CD4-positive, alpha-beta T cell treated with Interleukin-17A for 4 hours (primary cell): ENCODE measurements at regions not wholly inside any gene's neighbourhood (a gene's known extent, or its start where the extent isn't known, plus 50 kb on each side); places are given as distances from the start of the nearest gene placed in this dataset.

ENCODE experiments used
- DNase-seq: peaks from one replicate; pipeline ENCODE4 v3.0.0-alpha.2; 2020; ENCODE audit warnings: mixed read lengths

DNA sequence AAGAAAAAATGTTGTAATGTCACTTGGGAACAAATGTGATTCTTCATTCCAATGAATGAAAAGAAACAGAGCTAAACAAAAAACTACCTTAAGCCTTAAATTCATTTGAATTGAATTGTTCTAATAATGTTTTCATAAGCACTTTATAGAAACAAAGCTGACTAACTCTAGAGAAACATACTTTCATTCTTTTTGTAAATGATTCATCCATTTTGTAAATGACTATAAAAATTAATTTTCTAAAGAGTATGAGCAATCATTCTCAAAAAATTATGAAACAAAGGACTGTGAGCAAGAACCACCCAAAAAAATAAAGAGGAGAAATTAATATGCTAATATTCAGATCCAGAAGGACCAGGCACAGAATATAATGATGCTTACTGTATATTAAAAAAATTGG lies 986.5 kb upstream of the CHORDC1 start:
- no peak for DNase-seq

DNA sequence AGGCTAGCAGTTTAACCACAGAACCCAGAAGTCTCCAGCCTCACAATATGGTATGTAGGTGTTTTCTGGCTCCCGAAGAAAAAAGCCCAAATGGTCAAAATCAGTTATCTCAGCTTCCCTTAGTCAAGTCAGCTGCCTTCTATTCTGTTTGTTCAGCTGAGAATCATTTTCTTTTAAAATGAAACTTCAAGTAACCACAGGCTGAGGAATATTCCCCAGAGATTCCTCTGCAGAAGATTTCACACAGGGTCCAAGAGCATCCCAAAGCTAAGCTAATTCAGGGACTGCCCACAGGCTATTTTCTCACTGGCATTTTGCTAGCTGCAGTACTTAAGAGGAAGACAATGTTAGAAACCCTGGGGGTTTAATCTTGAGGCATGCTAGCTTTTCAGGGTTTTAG lies 977.0 kb upstream of the CHORDC1 start:
- DNase-seq: no peak

DNA sequence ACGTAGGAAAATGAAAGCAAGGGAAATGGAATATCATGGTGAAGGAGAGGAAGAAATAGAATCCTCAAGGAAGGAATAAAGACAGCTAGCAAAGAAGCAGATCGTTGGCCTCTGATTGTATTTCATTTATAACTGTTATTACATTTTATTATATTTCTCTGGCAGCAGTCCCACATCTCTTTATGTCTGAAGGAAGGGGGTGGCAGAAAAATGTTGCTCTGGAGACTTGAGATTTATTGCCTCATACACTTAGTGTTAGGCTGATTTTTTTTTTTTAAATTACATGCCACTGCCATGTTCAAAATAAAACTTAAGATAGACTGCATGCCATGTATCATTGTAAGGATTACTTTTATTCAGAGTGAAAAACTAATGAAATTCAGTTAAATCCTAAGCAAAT lies 971.7 kb upstream of the CHORDC1 start:
- DNase-seq: no peak

DNA sequence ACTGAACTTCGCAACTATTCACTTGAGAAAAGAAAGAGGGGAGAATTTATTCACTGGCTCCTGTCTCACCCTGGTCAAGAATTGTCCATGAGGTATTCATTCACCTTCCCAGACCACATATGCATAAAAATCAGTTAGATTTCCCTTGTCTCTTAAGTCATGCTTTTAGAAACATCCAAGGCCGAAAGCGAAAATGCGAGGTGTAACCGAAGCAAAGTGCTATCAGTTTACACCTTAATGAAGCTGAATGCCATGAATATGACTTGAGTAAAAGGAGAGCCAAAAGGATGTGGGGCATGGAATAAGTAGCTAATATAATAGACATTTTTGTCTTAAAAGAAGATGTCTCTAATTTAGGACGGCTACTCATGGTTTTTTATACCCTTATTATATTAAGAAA lies 965.6 kb upstream of the CHORDC1 start:
- no peak for DNase-seq

DNA sequence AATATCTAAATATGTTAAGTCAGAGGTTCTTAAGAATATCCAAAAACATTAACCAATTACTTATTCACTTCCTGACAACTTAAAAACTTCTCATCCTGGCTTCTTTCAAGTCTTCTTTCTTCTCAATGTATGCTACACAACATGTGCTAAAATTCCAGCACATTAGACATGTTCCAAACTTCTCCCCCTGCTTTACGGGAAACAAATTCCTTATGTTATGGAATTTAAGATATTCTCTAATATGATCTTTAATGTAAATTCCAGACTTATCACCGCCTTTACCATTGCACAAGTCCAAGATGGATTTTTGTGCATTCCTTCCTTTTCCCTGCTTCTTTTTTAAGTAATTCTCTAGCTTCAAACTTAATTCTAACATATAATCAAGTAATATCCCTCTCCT lies 964.5 kb upstream of the CHORDC1 start:
- no peak for DNase-seq

DNA sequence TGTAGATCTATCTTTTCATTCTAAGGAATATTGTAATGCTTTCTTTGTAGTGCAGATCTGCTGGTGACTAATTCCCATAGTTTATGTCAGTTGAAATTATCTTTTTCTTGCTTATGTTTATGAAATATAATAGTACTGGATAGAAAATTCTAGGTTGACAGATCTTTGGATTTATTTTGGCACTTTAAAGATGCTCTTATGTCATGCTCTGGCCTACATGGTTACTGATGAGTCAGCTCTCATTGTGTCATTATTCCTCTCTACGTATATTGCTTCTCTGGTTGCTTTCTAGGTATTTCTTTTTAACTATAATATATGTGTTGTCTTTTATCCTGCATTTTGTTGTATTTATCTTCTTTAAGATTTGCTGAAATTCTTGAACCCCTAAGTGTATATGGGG lies 955.5 kb upstream of the CHORDC1 start:
- no peak for DNase-seq

DNA sequence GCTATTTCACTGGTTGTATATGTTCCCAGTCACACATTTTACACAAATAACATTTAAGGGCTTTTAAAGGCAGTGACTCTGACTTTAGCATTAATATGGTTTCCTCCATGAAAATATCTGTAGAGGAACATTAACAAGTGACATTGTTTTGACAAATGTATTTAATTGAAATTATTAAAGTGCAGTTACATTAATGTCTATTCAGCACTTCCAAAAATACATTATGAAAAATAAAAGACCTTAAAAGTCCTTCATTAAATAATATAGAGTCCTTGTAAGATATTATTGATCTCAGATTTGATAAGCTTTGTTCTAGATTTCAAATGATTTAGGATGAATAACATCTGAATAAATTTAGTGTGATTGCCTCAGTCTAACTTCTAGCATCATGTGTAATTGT lies 951.9 kb upstream of the CHORDC1 start:
- DNase-seq: no peak

DNA sequence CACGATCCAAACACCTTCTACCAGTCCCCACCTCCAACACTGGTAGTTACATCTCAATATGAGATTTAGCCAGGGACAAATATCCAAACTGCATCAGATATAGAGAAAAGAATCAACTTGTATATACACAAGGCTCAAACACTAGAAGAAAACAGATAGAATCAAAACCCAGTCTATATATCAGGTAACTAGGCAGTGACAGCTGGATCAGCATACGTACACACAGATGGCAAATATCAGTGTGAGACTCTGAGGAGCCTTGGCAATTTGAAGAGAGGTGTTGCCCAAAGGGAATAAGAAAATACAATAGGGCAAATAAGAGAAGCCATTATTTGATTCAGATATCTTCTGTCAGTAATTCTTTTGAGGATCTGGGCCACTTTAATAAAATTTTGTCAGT lies 951.3 kb upstream of the CHORDC1 start:
- DNase-seq: no peak

DNA sequence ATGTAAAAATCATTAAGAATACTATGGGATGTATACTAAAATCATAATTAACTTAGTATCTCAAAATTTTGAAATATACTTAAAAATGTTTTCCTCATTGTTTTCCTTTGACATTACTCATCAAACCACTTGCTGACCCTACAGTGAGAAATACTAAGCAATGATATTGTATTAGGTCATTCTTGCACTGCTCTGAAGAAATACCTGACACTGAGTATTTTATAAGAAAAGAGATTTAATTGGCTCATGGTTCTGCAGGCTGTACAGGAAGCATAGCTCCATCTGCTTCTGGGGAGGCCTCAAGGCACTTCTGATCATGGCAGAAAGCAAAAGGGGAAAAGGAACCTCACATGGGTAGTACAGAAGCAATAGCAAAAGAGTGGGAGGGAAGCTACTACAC lies 950.9 kb upstream of the CHORDC1 start:
- no peak for DNase-seq

DNA sequence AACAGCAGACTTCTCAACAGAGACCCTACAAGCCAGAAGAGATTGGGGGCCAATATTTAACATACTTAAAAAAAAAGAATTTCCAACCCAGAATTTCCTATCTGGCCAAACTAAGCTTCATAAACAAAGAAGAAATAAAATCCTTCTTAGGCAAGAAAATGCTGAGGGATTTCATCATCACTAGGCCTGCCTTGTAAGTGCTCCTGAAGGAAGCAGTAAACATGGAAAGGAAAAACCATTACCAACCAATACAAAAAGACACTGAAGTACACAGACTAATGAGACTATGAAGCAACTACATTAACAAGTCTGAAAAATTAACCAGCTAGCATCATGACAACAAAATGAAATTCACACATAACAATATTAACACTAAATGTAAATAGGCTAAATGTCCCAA lies 947.9 kb upstream of the CHORDC1 start:
- DNase-seq: no peak

DNA sequence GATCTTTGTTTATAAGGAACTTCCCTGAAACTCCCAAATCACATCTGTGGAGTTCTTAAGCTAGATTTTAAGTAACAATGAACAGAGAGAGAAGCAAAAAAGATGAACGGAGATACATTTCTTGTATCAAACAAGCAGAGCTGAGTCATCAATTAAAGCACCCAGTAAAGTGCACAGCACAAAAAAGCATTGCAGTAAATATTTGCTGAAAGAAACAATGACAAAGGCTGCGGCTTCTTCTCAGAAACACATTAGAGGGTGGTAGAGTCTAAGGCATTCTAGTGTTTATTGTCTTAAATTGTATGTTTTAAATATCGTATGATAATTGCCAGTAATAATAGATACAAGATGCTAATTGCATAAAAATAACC lies 941.6 kb upstream of the CHORDC1 start:
- DNase-seq: no peak

DNA sequence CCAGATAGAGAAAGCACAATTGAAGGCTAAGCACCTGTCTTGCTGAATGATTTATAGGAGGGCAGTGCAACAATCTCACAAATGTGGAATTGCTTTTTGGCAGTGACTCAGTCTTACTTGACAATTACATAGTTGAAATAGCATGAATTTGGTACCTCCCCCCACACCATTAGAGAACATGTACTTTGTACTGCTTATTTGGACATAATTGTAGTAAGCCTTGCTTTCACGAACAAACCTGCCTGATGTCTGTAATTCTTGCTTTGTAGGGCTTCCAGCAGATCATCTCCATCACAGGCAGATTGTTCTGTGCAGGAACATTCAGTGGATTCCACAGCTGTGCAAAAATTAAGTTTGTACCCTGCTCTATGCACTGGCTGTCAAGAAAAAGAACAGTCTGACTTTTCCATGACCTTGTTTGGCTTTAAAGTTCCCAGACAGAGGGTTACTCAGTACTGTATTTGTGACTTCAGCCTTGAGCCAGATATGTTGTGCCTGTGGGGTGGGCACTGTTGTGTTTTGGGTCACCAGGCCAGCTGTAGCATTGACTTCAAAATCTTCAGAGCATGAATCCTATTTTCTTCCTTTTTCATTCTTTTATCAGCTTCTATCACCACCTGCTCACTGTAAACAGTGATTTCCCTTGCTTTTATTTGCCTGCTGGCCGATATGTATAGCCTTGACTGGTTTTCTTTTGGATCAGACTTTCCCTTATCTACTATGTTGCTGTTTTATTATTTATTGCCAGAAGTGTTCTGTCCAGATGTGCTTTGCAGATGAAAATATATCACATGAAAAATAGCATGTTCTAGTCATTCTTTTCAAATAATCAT lies 941.0 kb upstream of the CHORDC1 start:
- DNase-seq: no peak

DNA sequence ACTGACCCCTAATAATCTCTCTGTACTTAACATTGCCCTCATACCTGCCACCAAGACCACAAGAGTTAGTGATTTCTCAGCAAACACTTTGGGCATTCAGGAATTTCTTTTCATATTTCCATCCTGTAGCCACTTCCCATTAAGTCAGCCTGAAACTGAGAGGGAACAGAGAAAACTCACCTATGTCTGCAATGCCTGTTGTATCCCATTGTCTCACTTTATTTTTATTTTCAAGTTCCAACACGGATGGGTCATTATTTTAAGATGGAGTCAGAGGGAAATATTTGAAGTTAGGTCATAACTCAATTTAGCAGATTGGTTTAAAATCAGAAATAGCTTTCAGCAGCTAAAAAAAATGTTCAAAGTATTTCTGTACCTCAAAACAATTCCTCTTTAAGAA lies 937.8 kb upstream of the CHORDC1 start:
- no peak for DNase-seq

DNA sequence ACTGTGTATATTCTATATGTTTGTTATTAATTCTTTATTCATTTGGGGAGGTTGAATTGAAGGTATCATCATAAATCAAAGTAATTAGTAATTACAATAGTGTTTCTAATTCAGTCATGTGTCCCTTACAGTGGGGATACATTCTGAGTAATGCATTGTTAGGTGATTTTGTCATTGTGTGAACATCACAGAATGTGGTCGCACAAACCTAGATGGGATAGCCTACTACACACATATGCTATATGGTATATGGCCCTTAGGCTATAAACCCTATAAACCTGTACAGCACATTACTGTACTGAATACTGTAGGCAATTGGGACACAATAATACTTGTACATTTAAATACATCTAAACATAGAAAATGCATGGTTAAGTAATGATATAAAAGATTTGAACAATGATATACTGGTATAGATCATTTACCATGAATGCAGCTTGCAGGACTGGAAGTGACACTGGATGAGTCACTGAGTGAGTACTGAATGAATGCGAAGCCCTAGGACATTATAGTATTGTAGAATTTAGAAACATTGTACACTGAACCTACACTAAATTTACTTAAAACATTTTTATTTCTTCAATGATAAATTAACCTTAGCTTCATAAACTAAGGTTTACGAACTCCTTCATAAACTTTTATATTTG lies 936.2 kb upstream of the CHORDC1 start:
- DNase-seq: no peak

DNA sequence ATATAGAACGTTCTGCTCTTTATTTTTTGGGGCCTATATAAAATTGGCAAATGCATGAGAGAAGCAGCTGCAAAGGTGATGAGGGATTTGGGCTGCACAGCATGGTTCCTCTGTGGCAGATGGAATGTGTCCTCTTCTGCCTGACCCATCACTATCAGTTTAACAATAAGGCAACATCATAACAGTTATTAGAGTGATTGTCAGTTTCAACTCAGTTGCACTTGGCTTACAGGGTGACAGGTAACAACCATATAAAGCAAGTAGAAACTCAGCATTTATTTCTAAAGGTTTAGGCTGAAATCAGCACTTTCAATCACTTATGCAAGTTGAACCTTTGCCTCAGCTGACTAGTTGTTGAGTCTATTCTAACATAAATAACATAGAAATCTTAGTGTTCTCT lies 935.4 kb upstream of the CHORDC1 start:
- no peak for DNase-seq

DNA sequence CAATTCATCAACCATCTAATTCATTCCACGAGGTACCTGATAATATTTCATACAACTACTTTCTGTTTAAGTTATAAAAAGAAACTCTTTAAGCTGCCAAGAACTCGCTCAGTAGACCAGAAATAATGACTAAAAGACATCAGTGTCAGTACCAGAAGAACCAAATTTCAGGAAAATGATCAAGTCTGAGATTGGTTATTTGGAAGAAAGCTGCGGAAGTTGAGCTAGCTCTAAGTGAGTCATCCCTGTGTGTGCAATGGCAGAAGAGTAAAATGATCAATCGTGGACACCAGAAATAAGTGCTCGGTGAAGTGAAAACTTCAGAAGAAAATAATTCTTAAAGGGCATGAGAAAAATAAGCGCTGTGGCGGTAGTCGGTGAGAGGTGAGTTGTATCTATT lies 933.2 kb upstream of the CHORDC1 start:
- DNase-seq: no peak

DNA sequence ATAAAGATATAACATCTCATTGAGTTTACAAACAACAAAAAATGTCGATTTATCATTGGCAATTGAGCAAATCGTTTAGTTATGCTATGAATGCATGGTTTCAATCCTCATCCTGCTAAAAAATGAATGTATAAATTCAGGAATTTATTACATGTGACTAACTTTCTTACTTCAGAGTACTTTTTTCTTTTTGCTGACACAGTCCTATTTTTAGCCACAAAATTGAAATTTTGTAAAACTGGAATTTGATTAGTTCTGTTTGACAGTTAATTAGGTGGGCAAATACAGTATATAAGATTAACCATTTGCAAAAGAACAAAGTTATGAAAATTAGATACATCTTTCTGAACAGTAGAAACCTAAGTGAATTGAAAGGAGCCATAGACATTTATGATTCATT lies 925.0 kb upstream of the CHORDC1 start:
- DNase-seq: no peak

DNA sequence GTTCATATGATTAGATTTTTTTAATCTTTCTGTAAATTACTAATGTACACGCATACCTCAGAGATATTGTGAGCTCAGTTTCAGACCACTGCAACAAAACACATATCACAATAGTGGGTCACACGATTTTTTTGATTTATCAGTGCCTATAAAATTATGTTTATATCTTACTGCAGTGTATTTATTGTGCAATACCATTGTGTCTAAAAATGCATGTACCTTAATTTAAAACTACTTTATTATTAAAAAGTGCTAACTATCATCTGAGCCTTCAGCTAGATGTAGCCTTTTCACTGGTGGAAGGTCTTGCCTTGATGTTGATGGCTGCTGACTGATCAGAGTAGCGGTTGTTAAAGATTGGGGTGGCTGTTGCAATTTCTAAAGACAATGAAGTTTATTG lies 918.8 kb upstream of the CHORDC1 start:
- DNase-seq: no peak

DNA sequence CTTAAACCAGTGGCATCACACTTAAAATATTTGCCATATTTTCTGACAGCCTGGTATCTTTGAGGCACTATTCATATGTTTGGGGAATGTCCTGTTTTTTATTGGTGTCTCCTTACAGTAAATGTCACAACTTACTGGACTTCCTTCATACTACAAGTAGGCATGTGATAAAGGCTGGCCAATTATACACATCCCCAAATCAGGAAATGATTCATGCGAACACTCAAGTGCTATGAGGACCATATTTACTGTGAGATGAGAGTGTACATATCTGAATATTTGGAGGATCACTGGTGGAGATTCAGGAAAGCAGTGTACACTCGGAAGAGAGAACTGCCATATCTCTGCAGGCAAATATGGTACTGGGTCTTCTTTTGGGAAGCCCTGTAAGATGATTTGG lies 913.8 kb upstream of the CHORDC1 start:
- no peak for DNase-seq

DNA sequence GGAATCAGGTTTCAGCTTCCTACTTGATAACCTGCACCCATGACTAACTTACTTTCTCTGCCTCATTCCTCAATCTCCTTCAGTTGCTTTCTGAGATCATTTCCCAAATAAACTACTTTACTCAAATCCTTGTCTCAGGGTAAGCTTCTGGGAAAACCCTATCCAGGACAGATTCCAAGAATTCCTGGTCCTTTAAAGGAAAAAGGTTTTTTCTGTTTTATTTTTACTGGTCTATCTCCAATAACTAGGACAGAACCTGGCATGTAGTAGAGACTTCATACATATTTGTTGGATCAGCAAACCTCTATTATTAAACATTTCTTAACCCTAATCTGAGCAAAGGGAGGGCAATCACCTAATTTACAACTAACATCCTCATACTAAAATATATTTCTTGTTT lies 910.5 kb upstream of the CHORDC1 start:
- DNase-seq: no peak

DNA sequence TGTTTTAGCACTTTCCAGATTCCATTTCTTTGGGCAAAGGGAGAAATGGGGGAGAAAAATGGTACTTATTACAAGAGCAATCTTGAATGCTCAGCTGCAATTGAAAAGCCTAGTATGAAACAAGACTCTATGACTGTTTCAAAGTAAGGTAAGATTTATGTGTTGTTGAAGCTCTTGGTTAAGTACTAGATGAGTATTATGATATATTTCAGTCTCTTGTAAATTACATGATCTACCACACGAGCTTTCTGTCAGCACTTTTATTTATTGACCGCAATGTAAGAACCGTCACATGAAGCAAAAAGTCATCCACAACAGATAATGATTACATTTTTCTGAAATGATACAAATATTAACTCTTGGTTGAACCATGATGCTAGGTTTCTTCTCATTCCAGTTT lies 906.7 kb upstream of the CHORDC1 start:
- DNase-seq: no peak

DNA sequence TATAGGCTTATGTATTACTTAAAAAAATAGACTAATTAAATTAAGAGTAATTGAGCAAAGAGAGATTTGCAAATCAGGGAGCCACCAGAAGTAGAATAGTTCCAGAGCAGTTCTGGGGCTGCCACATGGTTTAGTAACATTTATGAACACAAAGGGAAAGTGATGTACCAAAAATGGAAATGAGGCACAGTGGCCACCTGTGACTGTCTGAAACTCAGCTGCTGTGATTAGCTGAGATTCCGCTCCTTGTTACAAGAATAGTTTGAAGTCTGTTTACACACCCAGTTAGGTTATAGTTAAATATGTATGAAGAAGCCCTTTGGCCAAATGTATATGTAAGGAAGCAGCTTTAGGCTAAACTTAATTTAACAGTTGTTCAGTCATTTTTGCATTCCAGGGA lies 901.5 kb upstream of the CHORDC1 start:
- DNase-seq: no peak

DNA sequence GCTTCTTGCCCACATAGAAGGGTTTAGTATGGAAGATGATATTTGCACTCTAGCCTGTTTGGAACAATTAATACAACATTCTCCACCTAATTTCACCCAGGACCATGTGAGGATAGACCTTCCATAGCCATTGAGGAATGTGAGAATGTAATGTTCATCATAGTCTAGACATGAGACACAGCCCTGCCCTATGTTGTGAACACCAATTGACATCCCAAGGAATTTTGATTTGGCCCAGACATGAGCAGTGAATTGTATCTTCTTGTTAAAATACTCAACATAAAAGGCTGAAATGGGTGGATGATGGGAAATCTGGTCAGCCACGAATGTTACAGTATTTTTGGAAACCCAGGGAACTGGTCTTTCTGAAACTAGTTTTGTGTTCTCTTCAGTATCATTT lies 892.3 kb upstream of the CHORDC1 start:
- DNase-seq: no peak

DNA sequence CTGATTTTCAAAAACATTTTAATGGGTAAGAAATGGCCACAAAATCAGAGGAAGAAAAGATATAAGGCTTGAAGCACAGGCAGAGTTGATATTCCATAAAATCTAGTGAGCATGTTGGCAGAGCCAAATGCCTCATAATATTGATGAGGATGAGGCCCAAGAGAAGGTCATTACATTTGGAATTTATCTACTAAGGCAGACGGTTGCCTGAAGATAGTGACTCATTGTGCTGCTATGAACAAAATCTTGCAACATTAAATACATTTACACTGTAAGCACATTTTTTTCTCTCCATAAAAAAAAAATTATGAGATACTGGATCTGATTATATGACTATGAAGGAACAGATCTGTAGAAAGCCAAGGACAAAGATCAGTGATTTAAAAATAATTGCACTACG lies 881.4 kb upstream of the CHORDC1 start:
- DNase-seq: no peak

DNA sequence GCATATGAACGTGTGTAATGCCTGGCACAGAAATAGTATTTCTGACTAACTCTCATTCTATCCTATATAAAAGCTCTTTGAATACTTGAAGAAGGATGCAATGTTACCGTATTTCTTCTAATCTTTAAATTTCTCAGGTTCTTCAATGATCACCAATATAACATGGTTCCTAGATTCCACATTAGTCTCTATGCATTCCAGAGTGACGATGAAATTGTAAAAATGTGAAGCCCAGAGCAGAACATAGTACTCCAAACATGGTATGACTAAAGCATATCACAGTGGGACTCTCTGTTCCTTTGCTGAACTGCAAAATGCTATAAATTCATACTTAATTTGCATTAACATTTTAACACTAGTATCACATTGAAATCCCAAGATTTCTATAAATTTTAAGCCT lies 877.6 kb upstream of the CHORDC1 start:
- DNase-seq: no peak
